GM12875 (cell line): ENCODE measurements at regions not wholly inside any gene's neighbourhood (a gene's known extent, or its start where the extent isn't known, plus 50 kb on each side); places are given as distances from the start of the nearest gene placed in this dataset.
"Not testable (repeated sequence)": the region's sequence is repeated elsewhere in the genome, so short reads cannot be mapped to it uniquely, and the experiment has no call there.

Source experiments
- H3K4me3 ChIP-seq: one replicate; pipeline ENCODE4 v1.5.1; 2011; ENCODE audit warnings: low read depth, low read length, control low read depth
- CTCF ChIP-seq: IDR thresholded peaks from 2 replicates; pipeline ENCODE4 v1.5.1; 2011; ENCODE audit warnings: low read depth, mild to moderate bottlenecking, control low read depth, inconsistent platforms, low read length, moderate library complexity, borderline replicate concordance; ENCODE audit not compliant: insufficient read depth

DNA sequence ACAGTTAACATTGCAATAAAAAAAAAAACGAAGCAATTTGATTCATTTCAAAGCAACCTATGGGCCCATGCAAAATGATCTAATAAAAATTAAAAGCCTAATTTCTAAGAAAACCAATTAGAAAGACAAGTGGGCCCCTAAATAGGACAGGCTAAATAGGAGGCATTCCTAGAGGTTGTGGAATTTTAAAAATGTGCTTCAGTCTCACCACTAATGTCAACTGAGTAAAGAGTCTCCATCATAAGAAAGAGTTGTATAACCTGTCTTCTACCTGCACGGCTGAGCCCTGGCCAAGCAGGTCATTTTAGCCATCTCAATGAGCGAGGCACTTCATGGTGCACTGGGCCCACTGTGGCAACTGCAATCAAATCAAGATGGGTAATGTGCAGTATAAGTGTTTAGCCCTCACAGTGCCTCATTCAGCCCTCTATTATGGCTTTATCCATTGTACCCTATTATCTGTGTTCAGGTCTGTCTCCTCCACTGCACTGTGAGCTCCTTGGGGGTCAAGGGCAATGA, 76.4 kb downstream of the PRSS23 start:
- H3K4me3 ChIP-seq: no peak overlapping the region
- no peak for TF ChIP-seq CTCF

DNA sequence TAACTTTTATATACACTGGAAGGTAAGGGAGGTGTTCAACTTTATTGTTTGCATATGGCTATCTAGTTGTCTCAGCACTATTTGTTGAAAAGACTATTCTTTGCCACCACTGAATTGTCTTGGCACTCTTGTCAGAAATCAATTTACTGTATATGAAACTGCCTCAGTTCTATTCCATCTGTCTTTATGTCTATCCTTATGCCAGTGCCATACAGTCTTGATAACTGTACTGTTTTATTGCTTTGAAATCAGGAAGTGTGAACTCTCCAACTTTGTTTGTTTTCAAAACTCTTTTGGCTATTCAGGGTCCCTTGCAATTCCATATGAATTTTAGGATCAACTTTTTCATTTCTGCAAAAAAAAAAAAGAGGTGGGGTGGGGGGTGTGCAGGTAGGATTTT, 77.2 kb downstream of the PRSS23 start:
- H3K4me3 ChIP-seq: no peak overlapping the region
- TF ChIP-seq CTCF: no peak

- not testable (repeated sequence) for H3K4me3 ChIP-seq
Measured at GRCh38 chr11:86879241-86879640, 76.0 kb downstream of the FZD4 start.

DNA sequence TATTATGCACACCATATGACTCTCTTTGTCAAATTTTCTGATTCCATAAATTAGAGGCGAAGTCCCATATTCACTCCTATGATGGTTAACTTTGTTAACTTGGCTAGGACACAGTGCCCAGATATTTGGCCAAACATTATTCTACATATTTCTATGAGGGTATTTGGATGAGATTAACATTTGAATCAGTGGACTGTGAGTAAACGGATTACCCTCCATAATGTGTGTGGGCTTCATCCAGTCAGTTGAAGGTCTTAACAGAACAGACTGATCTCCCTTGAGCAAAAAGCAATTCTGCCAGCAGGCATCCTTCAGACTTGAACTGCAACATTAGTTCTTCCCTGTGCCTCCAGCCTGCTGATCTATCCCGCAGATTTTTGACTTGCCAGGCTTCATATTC, 69.9 kb downstream of the FZD4 start:
- no peak for TF ChIP-seq CTCF
- H3K4me3 ChIP-seq: no peak overlapping the region

DNA sequence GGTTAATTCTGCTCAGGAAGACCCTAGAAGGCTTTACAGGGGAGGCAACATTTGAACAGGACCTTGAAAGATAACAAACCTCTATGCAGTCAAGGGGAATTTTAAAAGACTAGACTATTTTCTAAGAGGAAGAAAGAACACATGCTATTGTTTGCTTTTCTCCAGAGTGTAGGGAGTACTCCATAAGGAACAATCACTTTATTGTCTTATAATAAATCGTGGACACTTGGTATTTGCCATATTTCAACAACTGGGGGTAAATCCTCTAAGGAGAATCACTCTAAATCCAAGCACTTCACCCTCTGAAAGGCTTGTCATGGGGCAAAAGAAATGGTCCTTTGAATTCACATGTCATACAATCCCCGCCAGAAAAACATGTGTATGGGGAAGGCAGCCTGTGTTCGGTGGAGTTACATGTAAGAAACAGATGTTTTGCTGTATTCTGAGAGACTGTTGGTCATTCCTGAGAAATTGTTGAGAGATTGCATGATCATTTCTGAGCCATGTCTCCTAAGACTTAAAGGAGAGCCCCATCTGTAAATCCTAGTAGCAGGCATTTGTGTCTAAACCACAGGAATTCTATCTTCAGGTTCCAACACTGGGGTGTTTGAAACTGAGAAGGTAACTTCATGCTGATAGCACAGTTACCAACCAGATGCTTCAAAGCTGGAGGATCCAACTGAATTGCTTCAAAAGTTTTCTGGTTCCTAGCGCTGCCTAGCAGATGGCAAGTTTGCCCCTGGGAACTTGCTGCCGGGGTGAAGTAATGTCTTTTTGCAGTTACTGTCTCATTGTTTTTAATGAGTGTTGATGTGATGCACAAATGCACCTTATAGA, 66.8 kb downstream of the FZD4 start:
- TF ChIP-seq CTCF: no peak
- H3K4me3 ChIP-seq: no peak overlapping the region

- TF ChIP-seq CTCF: no peak
- no peak overlapping the region for H3K4me3 ChIP-seq
Measured at GRCh38 chr11:86889001-86889341, 66.2 kb downstream of the FZD4 start.

- no peak for TF ChIP-seq CTCF
- H3K4me3 ChIP-seq: no peak overlapping the region
Measured at GRCh38 chr11:86891036-86891435, 64.2 kb downstream of the FZD4 start.
